HEK293T (cell line): ENCODE measurements at regions not wholly inside any gene's neighbourhood (a gene's known extent, or its start where the extent isn't known, plus 50 kb on each side); places are given as distances from the start of the nearest gene placed in this dataset.

Experiments used
- ARNT ChIP-seq: fragments of 450-650 bp; IDR thresholded peaks from 2 replicates; pipeline ENCODE4 v1.6.1; 2017; ENCODE audit warnings: mild to moderate bottlenecking
- BHLHE40 ChIP-seq: fragments of 450-650 bp; IDR thresholded peaks from 2 replicates; pipeline ENCODE4 v1.6.1; 2016; ENCODE audit warnings: mild to moderate bottlenecking, moderate library complexity, borderline replicate concordance
- ELF4 ChIP-seq: fragments of 450-650 bp; IDR thresholded peaks from 2 replicates; pipeline ENCODE4 v1.6.1; 2017; ENCODE audit warnings: antibody characterized with exemption
- FOXA1 ChIP-seq: fragments of 450-650 bp; IDR thresholded peaks from 2 replicates; pipeline ENCODE4 v1.6.1; 2016; ENCODE audit warnings: mild to moderate bottlenecking
- FOXM1 ChIP-seq: fragments of 450-650 bp; IDR thresholded peaks from 2 replicates; pipeline ENCODE4 v1.6.1; 2017; ENCODE audit warnings: mild to moderate bottlenecking, borderline replicate concordance
- L3MBTL2 ChIP-seq: fragments of 450-650 bp; conservative IDR thresholded peaks from 2 replicates; pipeline ENCODE4 v1.6.1; 2016; ENCODE audit warnings: mild to moderate bottlenecking
- LEF1 ChIP-seq: fragments of 450-650 bp; IDR thresholded peaks from 2 replicates; pipeline ENCODE4 v1.6.1; 2017; ENCODE audit warnings: mild to moderate bottlenecking, borderline replicate concordance
- NFRKB ChIP-seq: fragments of 450-650 bp; IDR thresholded peaks from 2 replicates; pipeline ENCODE4 v1.6.1; 2016; ENCODE audit warnings: mild to moderate bottlenecking, moderate library complexity
- SP1 ChIP-seq: fragments of 450-650 bp; IDR thresholded peaks from 2 replicates; pipeline ENCODE4 v1.6.1; 2017
- SUZ12 ChIP-seq: fragments of 450-650 bp; IDR thresholded peaks from 2 replicates; pipeline ENCODE4 v1.6.1; 2016; ENCODE audit warnings: mild to moderate bottlenecking
- TARDBP ChIP-seq: fragments of 450-650 bp; IDR thresholded peaks from 2 replicates; pipeline ENCODE4 v1.6.1; 2016
- ZNF384 ChIP-seq: fragments of 450-650 bp; IDR thresholded peaks from 2 replicates; pipeline ENCODE4 v1.6.1; 2016

DNA sequence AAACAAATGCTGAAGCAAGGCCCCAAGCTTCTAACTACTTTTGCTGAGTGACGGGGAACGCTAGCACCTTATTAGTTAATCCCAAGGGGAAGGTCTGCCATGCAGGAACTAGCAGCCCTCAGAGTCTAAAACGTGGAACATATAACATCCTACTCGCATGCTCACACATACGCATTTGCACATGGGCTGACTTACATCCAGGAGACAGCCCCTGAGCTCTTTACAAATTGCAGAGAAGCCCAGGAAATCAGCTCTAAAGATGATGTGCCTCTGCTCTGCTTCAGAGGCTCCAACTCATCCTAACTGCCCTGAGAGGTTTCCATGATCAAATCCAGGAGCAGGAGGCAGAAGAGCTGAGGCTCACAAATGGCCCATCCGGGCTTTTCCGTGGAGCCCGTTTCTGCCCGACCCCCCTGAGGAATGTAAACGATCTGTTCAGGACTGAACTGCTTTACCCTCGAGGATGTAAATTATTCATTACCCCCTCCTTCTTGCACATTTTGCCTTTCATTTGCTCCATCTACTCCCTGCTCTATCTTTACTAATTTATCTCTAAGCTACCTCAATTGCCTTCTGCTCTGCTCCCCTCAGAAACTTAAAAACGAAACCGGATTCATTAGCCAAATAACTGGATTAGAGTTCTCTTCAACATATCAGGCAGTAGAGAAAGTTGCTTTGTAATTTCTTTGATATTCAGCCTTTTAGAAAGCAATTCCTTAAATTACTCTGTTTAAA lies 141.9 kb upstream of the CCDC54 start:
- TF ChIP-seq FOXA1: no peak
- no peak for TF ChIP-seq SP1
- TF ChIP-seq ARNT: no peak
- TF ChIP-seq FOXM1: no peak
- TF ChIP-seq L3MBTL2: no peak
- TF ChIP-seq NFRKB: no peak
- no peak for TF ChIP-seq SUZ12
- TF ChIP-seq LEF1: no peak
- TF ChIP-seq ZNF384: no peak
- no peak for TF ChIP-seq TARDBP
- no peak for TF ChIP-seq BHLHE40
- no peak for TF ChIP-seq ELF4
